HEK293 (cell line): ENCODE measurements at regions not wholly inside any gene's neighbourhood (a gene's known extent, or its start where the extent isn't known, plus 50 kb on each side); places are given as distances from the start of the nearest gene placed in this dataset.

Source experiments
- CTCF ChIP-seq: fragments of 450-650 bp; formaldehyde crosslinking; IDR thresholded peaks from 2 replicates; pipeline ENCODE4 v1.5.1; 2016; ENCODE audit warnings: missing biosample characterization, missing genetic modification characterization
- KLF7 ChIP-seq: fragments of 450-650 bp; formaldehyde crosslinking; IDR thresholded peaks from 2 replicates; pipeline ENCODE4 v1.5.1; 2016; ENCODE audit warnings: missing biosample characterization, missing genetic modification characterization, borderline replicate concordance
- KLF9 ChIP-seq: fragments of 450-650 bp; formaldehyde crosslinking; IDR thresholded peaks from 2 replicates; pipeline ENCODE4 v1.5.1; 2016; ENCODE audit warnings: missing biosample characterization, missing genetic modification characterization, low read depth
- MEIS1 ChIP-seq: sonication (generic); formaldehyde crosslinking; IDR thresholded peaks from 2 replicates; pipeline ENCODE4 v1.8.1; 2022; ENCODE audit warnings: missing genetic modification reagents, mild to moderate bottlenecking, borderline replicate concordance
- RBAK ChIP-seq: fragments of 450-650 bp; formaldehyde crosslinking; IDR thresholded peaks from 2 replicates; pipeline ENCODE4 v1.5.1; 2016; ENCODE audit warnings: missing biosample characterization, missing genetic modification characterization
- ZNF155 ChIP-seq: fragments of 450-650 bp; formaldehyde crosslinking; IDR thresholded peaks from 2 replicates; pipeline ENCODE4 v1.5.1; 2016; ENCODE audit warnings: missing biosample characterization, missing genetic modification characterization
- ZNF174 ChIP-seq: fragments of 450-650 bp; formaldehyde crosslinking; IDR thresholded peaks from 2 replicates; pipeline ENCODE4 v1.5.0; 2017; ENCODE audit warnings: missing biosample characterization, mild to moderate bottlenecking, missing genetic modification characterization
- ZNF398 ChIP-seq: fragments of 450-650 bp; formaldehyde crosslinking; IDR thresholded peaks from 2 replicates; pipeline ENCODE4 v1.5.1; 2017; ENCODE audit warnings: missing biosample characterization, missing genetic modification characterization
- ZNF571 ChIP-seq: fragments of 450-650 bp; formaldehyde crosslinking; IDR thresholded peaks from 2 replicates; pipeline ENCODE4 v1.5.0; 2017; ENCODE audit warnings: missing biosample characterization, missing genetic modification characterization
- ZNF658 ChIP-seq: fragments of 450-650 bp; formaldehyde crosslinking; IDR thresholded peaks from 2 replicates; pipeline ENCODE4; 2016; ENCODE audit warnings: missing biosample characterization, missing genetic modification characterization
- TF ChIP-seq, protein P1 (sequence below): fragments of 450-650 bp; formaldehyde crosslinking; IDR thresholded peaks from 2 replicates; pipeline ENCODE4 v1.5.1; 2016; ENCODE audit warnings: missing biosample characterization, missing genetic modification characterization

GRCh38 chr2:71749671-71750101 is 296.3 kb downstream of the DYSF start:
- TF ChIP-seq KLF7 (tag by site-specific recombination) (no peak), ZNF571 (tag by site-specific recombination) (no peak), ZNF398 (tag by site-specific recombination) (no peak), KLF9 (tag by site-specific recombination) (no peak), CTCF (no peak), ZNF174 (tag by site-specific recombination) (no peak), RBAK (tag by site-specific recombination) (no peak), ZNF658 (no peak), ZNF155 (tag by site-specific recombination) (no peak), MEIS1 (CRISPR knock-in tag) (no peak)
- TF ChIP-seq, protein P1, sequence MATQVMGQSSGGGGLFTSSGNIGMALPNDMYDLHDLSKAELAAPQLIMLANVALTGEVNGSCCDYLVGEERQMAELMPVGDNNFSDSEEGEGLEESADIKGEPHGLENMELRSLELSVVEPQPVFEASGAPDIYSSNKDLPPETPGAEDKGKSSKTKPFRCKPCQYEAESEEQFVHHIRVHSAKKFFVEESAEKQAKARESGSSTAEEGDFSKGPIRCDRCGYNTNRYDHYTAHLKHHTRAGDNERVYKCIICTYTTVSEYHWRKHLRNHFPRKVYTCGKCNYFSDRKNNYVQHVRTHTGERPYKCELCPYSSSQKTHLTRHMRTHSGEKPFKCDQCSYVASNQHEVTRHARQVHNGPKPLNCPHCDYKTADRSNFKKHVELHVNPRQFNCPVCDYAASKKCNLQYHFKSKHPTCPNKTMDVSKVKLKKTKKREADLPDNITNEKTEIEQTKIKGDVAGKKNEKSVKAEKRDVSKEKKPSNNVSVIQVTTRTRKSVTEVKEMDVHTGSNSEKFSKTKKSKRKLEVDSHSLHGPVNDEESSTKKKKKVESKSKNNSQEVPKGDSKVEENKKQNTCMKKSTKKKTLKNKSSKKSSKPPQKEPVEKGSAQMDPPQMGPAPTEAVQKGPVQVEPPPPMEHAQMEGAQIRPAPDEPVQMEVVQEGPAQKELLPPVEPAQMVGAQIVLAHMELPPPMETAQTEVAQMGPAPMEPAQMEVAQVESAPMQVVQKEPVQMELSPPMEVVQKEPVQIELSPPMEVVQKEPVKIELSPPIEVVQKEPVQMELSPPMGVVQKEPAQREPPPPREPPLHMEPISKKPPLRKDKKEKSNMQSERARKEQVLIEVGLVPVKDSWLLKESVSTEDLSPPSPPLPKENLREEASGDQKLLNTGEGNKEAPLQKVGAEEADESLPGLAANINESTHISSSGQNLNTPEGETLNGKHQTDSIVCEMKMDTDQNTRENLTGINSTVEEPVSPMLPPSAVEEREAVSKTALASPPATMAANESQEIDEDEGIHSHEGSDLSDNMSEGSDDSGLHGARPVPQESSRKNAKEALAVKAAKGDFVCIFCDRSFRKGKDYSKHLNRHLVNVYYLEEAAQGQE (tag by site-specific recombination): no peak
